KMS-11 (cell line): ENCODE measurements at regions not wholly inside any gene's neighbourhood (a gene's known extent, or its start where the extent isn't known, plus 50 kb on each side); places are given as distances from the start of the nearest gene placed in this dataset.

Source experiments
- H2AFZ ChIP-seq: fragments of 200-600 bp; sonication (generic); 2 replicates; pipeline ENCODE4 v1.6.1; 2016; ENCODE audit warnings: antibody characterized with exemption, mixed run types, low read depth
- H3K27ac ChIP-seq: fragments of 200-600 bp; sonication (generic); 2 replicates; pipeline ENCODE4 v1.6.1; 2016; ENCODE audit warnings: mild to moderate bottlenecking, mixed run types
- H3K27me3 ChIP-seq: fragments of 200-600 bp; sonication (generic); 2 replicates; pipeline ENCODE4 v1.6.1; 2017; ENCODE audit warnings: mild to moderate bottlenecking, low read depth, mixed run types, moderate library complexity; ENCODE audit not compliant: insufficient read depth
- H3K36me3 ChIP-seq: fragments of 200-600 bp; sonication (generic); 2 replicates; pipeline ENCODE4 v1.6.1; 2017; ENCODE audit warnings: mild to moderate bottlenecking, mixed run types; ENCODE audit not compliant: insufficient read depth
- H3K4me1 ChIP-seq: fragments of 200-600 bp; sonication (generic); 2 replicates; pipeline ENCODE4 v1.6.1; 2016; ENCODE audit warnings: mild to moderate bottlenecking, low read depth, mixed run types; ENCODE audit not compliant: poor library complexity, severe bottlenecking
- H3K4me2 ChIP-seq: fragments of 200-600 bp; sonication (generic); 2 replicates; pipeline ENCODE4 v1.7.0; 2016; ENCODE audit warnings: mild to moderate bottlenecking, mixed run types
- H3K4me3 ChIP-seq: fragments of 200-600 bp; sonication (generic); IDR thresholded peaks from 2 replicates; pipeline ENCODE4 v1.6.1; 2017; ENCODE audit warnings: low read depth, low read length, mixed read lengths; ENCODE audit not compliant: insufficient read depth
- H3K79me2 ChIP-seq: fragments of 200-600 bp; sonication (generic); 2 replicates; pipeline ENCODE4 v1.6.1; 2016; ENCODE audit warnings: low read depth, mixed run types; ENCODE audit not compliant: insufficient read depth
- H3K9ac ChIP-seq: fragments of 200-600 bp; sonication (generic); 2 replicates; pipeline ENCODE4 v1.6.1; 2016; ENCODE audit warnings: mild to moderate bottlenecking, mixed run types
- H4K20me1 ChIP-seq: fragments of 200-600 bp; sonication (generic); 2 replicates; pipeline ENCODE4 v1.6.1; 2016; ENCODE audit warnings: mild to moderate bottlenecking, mixed run types; ENCODE audit not compliant: insufficient read depth
- CTCF ChIP-seq: fragments of 200-600 bp; sonication (generic); conservative IDR thresholded peaks from 2 replicates; pipeline ENCODE4 v1.6.1; 2017; ENCODE audit warnings: low read depth, mild to moderate bottlenecking, antibody characterized with exemption, low read length, moderate library complexity, mixed read lengths

- H4K20me1 ChIP-seq, result no peaks in the 10 kb centered on the region
- no peak overlapping the region for H2AFZ ChIP-seq
- no peak overlapping the region for H3K27ac ChIP-seq
- H3K79me2 ChIP-seq, result no peaks in the 10 kb centered on the region
- H3K36me3 ChIP-seq, result no peaks in the 10 kb centered on the region
- peaks cover 4% of the 10 kb centered on the region; the same call in 1 of the 2 replicates for H3K27me3 ChIP-seq
- no peaks in the 10 kb centered on the region for H3K4me1 ChIP-seq
- no peak overlapping the region for H3K4me2 ChIP-seq
- H3K4me3 ChIP-seq, result no peak overlapping the region
- no peak for TF ChIP-seq CTCF
- H3K9ac ChIP-seq, result no peak overlapping the region
These were observed 366.0 kb downstream of the C16orf95 start for GRCh38 chr16:86951041-86951822.

GRCh38 chr16:86951831-86952598 lies 365.2 kb downstream of the C16orf95 start:
- H3K4me1 ChIP-seq, result no peaks in the 10 kb centered on the region
- H3K4me2 ChIP-seq, result no peak overlapping the region
- no peak for TF ChIP-seq CTCF
- H3K9ac ChIP-seq, result no peak overlapping the region
- H3K4me3 ChIP-seq, result no peak overlapping the region
- no peaks in the 10 kb centered on the region for H4K20me1 ChIP-seq
- H3K79me2 ChIP-seq, result no peaks in the 10 kb centered on the region
- H3K36me3 ChIP-seq, result no peaks in the 10 kb centered on the region
- H3K27me3 ChIP-seq, result peaks cover 6% of the 10 kb centered on the region; the same call in 1 of the 2 replicates
- H2AFZ ChIP-seq, result no peak overlapping the region
- H3K27ac ChIP-seq, result no peak overlapping the region

DNA sequence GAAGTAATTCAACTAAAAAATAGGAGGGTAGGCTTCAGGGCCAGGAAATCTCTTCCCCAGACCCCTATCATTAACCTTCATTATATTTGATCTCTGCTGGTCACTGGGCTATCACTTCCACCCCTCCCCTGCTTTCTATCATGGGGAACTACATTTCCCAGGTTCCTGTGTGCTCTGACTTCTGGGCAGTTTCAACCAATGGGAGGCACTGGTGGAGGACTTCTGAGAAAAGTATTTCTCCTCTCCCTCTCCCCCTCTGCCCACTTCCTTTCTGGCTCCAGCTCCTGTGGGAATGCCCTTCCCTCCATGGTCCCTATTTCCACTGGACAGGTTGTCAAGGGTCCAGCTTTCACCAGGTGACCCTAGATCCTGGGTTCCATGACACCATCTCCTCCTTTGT lies 364.4 kb downstream of the C16orf95 start:
- H4K20me1 ChIP-seq, result no peaks in the 10 kb centered on the region

More for the DNA sequence above, 364.4 kb downstream of the C16orf95 start:
- no peak overlapping the region for H3K27ac ChIP-seq
- H3K79me2 ChIP-seq, result no peaks in the 10 kb centered on the region
- H3K4me2 ChIP-seq, result no peak overlapping the region
- no peak overlapping the region for H3K4me3 ChIP-seq
- H3K4me1 ChIP-seq, result no peaks in the 10 kb centered on the region
- H3K27me3 ChIP-seq, result peaks cover 6% of the 10 kb centered on the region; the same call in 1 of the 2 replicates
- no peak for TF ChIP-seq CTCF
- no peak overlapping the region for H3K9ac ChIP-seq
- no peaks in the 10 kb centered on the region for H3K36me3 ChIP-seq
- H2AFZ ChIP-seq, result no peak overlapping the region
